Keratinocyte (primary cell): ENCODE measurements at regions not wholly inside any gene's neighbourhood (a gene's known extent, or its start where the extent isn't known, plus 50 kb on each side); places are given as distances from the start of the nearest gene placed in this dataset.

ENCODE experiments used
- DNase-seq: peaks from one replicate; pipeline ENCODE4 v3.0.0-alpha.2; 2011; ENCODE audit warnings: low read depth, missing footprints, low spot score
- FAIRE-seq: peaks from 2 replicates; lab custom pipeline; 2011; peaks lifted over from hg19 to GRCh38; lab: Jason Lieb, UNC
- H2AFZ ChIP-seq: 2 replicates; pipeline ENCODE4 v1.6.0; 2012; ENCODE audit warnings: low read length, control low read depth, inconsistent platforms; ENCODE audit not compliant: control insufficient read depth
- H3K27ac ChIP-seq: 2 replicates; pipeline ENCODE4 v1.5.1; 2011; ENCODE audit warnings: low read length; ENCODE audit not compliant: control insufficient read depth, insufficient read depth
- H3K27me3 ChIP-seq: 3 replicates; pipeline ENCODE4 v1.6.0; 2011; ENCODE audit warnings: low read length; ENCODE audit not compliant: control insufficient read depth, insufficient read depth; ENCODE audit errors: extremely low read depth
- H3K36me3 ChIP-seq, 2 experiments: 2 replicates in 1 of 2; 3 replicates in 1 of 2; pipeline ENCODE4 v1.5.1; 2011; ENCODE audit warnings: low read length in 2 of 2, mild to moderate bottlenecking in 1 of 2; ENCODE audit not compliant: control insufficient read depth in 2 of 2, insufficient read depth in 2 of 2; ENCODE audit errors: extremely low read depth in 1 of 2
- H3K4me1 ChIP-seq: 3 replicates; pipeline ENCODE4 v1.5.1; 2011; ENCODE audit warnings: low read length; ENCODE audit not compliant: control insufficient read depth, insufficient read depth; ENCODE audit errors: extremely low read depth
- H3K4me2 ChIP-seq: 3 replicates; pipeline ENCODE4 v1.6.0; 2011; ENCODE audit warnings: low read depth, low read length; ENCODE audit not compliant: control insufficient read depth, insufficient read depth; ENCODE audit errors: extremely low read depth
- H3K4me3 ChIP-seq, 3 experiments: fragments of 200-600 bp in 1 of 3; sonication (generic) in 1 of 3; 2 replicates in 2 of 3; 3 replicates in 1 of 3; pipeline ENCODE4 v1.5.1; 2011 to 2016; ENCODE audit warnings: low read length in 3 of 3, mild to moderate bottlenecking in 3 of 3, control low read depth in 2 of 3, inconsistent platforms in 1 of 3, low read depth in 1 of 3, mixed read lengths in 1 of 3, mixed run types in 1 of 3, moderate library complexity in 1 of 3; ENCODE audit not compliant: control insufficient read depth in 2 of 3, insufficient read depth in 2 of 3; ENCODE audit errors: extremely low read depth in 1 of 3
- H3K79me2 ChIP-seq: 2 replicates; pipeline ENCODE4 v1.6.0; 2012; ENCODE audit warnings: low read length; ENCODE audit not compliant: control insufficient read depth, insufficient read depth
- H3K9ac ChIP-seq: 3 replicates; pipeline ENCODE4 v1.6.0; 2011; ENCODE audit warnings: low read length; ENCODE audit not compliant: control insufficient read depth, insufficient read depth; ENCODE audit errors: extremely low read depth
- H3K9me1 ChIP-seq: 3 replicates; pipeline ENCODE4 v1.6.0; 2011; ENCODE audit warnings: low read length; ENCODE audit not compliant: control insufficient read depth, insufficient read depth; ENCODE audit errors: extremely low read depth
- H3K9me3 ChIP-seq: 2 replicates; pipeline ENCODE4 v1.5.1; 2012; ENCODE audit warnings: low read depth, low read length; ENCODE audit not compliant: control insufficient read depth
- H4K20me1 ChIP-seq: 3 replicates; pipeline ENCODE4 v1.6.0; 2011; ENCODE audit warnings: low read length; ENCODE audit not compliant: control insufficient read depth, insufficient read depth; ENCODE audit errors: extremely low read depth
- EZH2 ChIP-seq: IDR thresholded peaks from one replicate; pipeline ENCODE4 v1.6.1; 2012; ENCODE audit warnings: inconsistent platforms, mild to moderate bottlenecking, low read length, moderate library complexity
- dilution Hi-C: fragments of 300-500 bp; cut with MboI; formaldehyde crosslinking; loops from one replicate; pipeline ENCODE4 v1.7.0; 2020; ENCODE audit warnings: low sequenced_read_pairs; ENCODE audit not compliant: extremely low pct_ligation_motif_present
- TF ChIP-seq, protein P1 (sequence below), 3 experiments: IDR thresholded peaks in 1 of 3; conservative IDR thresholded peaks in 1 of 3; optimal IDR thresholded peaks in 1 of 3; 2 replicates in 2 of 3; 3 replicates in 1 of 3; pipeline versions ENCODE3 to v1.5.1; 2011; ENCODE audit warnings: low read length in 3 of 3, mild to moderate bottlenecking in 3 of 3, moderate library complexity in 2 of 3, control low read depth in 1 of 3, inconsistent platforms in 1 of 3; ENCODE audit not compliant: insufficient read depth in 2 of 3; ENCODE audit errors: extremely low read depth in 1 of 3

DNA sequence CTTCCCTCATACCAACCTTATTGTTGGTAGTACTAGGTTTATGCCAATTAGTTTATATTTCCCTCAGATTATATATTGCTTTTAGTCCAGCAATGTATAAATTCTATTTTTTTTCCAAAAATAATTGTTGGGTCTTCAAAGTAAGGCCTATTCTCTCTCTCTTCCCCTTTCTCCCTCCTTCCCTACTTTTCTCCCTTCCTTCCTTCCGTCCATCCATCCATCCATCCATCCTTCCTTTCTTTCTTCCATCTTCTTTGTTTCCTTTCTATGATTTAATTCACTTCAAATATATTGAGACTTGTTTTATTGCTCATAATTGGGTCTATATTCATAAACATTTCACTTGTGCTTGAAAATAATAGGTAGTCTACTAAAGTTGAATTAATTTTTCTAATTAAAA is 1259.2 kb downstream of the FSCB start:
- no peak for FAIRE-seq
- TF ChIP-seq, protein P1, sequence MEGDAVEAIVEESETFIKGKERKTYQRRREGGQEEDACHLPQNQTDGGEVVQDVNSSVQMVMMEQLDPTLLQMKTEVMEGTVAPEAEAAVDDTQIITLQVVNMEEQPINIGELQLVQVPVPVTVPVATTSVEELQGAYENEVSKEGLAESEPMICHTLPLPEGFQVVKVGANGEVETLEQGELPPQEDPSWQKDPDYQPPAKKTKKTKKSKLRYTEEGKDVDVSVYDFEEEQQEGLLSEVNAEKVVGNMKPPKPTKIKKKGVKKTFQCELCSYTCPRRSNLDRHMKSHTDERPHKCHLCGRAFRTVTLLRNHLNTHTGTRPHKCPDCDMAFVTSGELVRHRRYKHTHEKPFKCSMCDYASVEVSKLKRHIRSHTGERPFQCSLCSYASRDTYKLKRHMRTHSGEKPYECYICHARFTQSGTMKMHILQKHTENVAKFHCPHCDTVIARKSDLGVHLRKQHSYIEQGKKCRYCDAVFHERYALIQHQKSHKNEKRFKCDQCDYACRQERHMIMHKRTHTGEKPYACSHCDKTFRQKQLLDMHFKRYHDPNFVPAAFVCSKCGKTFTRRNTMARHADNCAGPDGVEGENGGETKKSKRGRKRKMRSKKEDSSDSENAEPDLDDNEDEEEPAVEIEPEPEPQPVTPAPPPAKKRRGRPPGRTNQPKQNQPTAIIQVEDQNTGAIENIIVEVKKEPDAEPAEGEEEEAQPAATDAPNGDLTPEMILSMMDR (optimal IDR thresholded peaks at IDR 0.05 in 1 of 3, IDR thresholded peaks at IDR 0.05 in 1 of 3, conservative IDR thresholded peaks at IDR 0.05 in 1 of 3; ENCODE audit: extremely low read depth in 1 of 3, insufficient read depth in 2 of 3, low read length in 3 of 3) = no peak
- TF ChIP-seq EZH2 = no peak
- dilution Hi-C loops = no loop called here

DNA sequence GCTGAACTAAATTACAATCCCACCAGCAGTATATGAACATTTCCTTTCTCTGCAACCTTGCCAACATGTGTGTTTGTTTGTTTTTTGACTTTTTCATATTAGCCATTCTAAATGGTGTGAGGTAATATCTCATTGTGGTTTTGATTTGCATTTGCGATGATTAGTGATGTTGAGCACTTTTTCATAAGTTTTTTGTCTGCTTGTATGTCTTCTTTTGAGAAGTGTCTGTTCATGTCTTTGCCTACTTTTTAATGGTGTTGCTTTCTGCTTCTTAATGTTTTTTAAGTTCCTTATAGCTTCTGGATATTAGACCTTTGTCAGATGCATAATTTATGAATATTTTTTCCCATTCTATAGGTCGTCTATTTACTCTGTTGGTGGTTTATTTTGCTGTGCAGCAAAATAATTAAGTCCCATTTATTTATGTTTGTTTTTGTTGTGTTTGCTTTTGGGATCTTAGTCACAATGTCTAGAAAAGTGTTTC is 1262.9 kb downstream of the FSCB start:
- FAIRE-seq = no peak
- H2AFZ ChIP-seq = no peak overlapping the region
- no peak overlapping the region for H3K4me3 ChIP-seq
- no peaks in the 10 kb centered on the region for H3K27me3 ChIP-seq
- H3K4me1 ChIP-seq = no peaks in the 10 kb centered on the region
- H3K9me1 ChIP-seq = no peaks in the 10 kb centered on the region
- no peak overlapping the region for H3K27ac ChIP-seq
- no peaks in the 10 kb centered on the region for H3K36me3 ChIP-seq
- H3K79me2 ChIP-seq = no peaks in the 10 kb centered on the region
- TF ChIP-seq, protein P1 (optimal IDR thresholded peaks at IDR 0.05 in 1 of 3, IDR thresholded peaks at IDR 0.05 in 1 of 3, conservative IDR thresholded peaks at IDR 0.05 in 1 of 3; ENCODE audit: extremely low read depth in 1 of 3, insufficient read depth in 2 of 3, low read length in 3 of 3) = no peak
- no peak for TF ChIP-seq EZH2
- no peak overlapping the region for H3K4me2 ChIP-seq
- H3K9ac ChIP-seq = no peak overlapping the region
- dilution Hi-C loops = no loop called here
- DNase-seq = no peak
- H3K9me3 ChIP-seq = no peaks in the 10 kb centered on the region
- H4K20me1 ChIP-seq = no peaks in the 10 kb centered on the region

More for the DNA sequence above, 1259.2 kb downstream of the FSCB start:
- Histone ChIP-seq H4K20me1 (no peaks in the 10 kb centered on the region), H3K9me3 (no peaks in the 10 kb centered on the region), H3K9ac (no peak overlapping the region), H3K79me2 (no peaks in the 10 kb centered on the region), H3K27ac (no peak overlapping the region), H3K9me1 (no peaks in the 10 kb centered on the region), H3K4me3 (no peak overlapping the region), H3K4me2 (no peak overlapping the region), H3K4me1 (no peaks in the 10 kb centered on the region), H3K36me3 (no peaks in the 10 kb centered on the region), H2AFZ (no peak overlapping the region), H3K27me3 (no peaks in the 10 kb centered on the region)
- DNase-seq = no peak
